Activated effector memory CD4-positive, alpha-beta T cell treated with anti-CD3 and anti-CD28 coated beads, Interleukin-2, amount 50 U/mL, for 16 hours (primary cell): ENCODE measurements at regions not wholly inside any gene's neighbourhood (a gene's known extent, or its start where the extent isn't known, plus 50 kb on each side); places are given as distances from the start of the nearest gene placed in this dataset.
"Not testable (repeated sequence)": the region's sequence is repeated elsewhere in the genome, so short reads cannot be mapped to it uniquely, and the experiment has no call there.

ENCODE experiments used
- DNase-seq: peaks from one replicate; pipeline ENCODE4 v3.0.0-alpha.2; 2020

GRCh38 chr11:128152796-128153696 is 434.3 kb downstream of the ETS1 start:
- no peak for DNase-seq

GRCh38 chr11:128151780-128152179 is 435.6 kb downstream of the ETS1 start:
- no peak for DNase-seq

GRCh38 chr11:128151338-128151737 is 436.0 kb downstream of the ETS1 start:
- no peak for DNase-seq

GRCh38 chr11:128148208-128148607 is 439.1 kb downstream of the ETS1 start:
- DNase-seq = no peak

- DNase-seq = no peak
Observed at GRCh38 chr11:128146926-128147605, 440.3 kb downstream of the ETS1 start.

- not testable (repeated sequence) for DNase-seq
Observed at GRCh38 chr11:128140293-128140692, 447.1 kb downstream of the ETS1 start.

- DNase-seq = no peak
Observed at GRCh38 chr11:128135451-128135850, 451.9 kb downstream of the ETS1 start.

GRCh38 chr11:128133501-128133900 is 453.9 kb downstream of the ETS1 start:
- no peak for DNase-seq

- DNase-seq = no peak
Observed at GRCh38 chr11:128130052-128130451, 457.3 kb downstream of the ETS1 start.

GRCh38 chr11:128125723-128126122 is 461.6 kb downstream of the ETS1 start:
- DNase-seq = no peak

- no peak for DNase-seq
Observed at GRCh38 chr11:128116885-128117284, 470.5 kb downstream of the ETS1 start.

GRCh38 chr11:128116447-128116846 is 470.9 kb downstream of the ETS1 start:
- DNase-seq = no peak

GRCh38 chr11:128105950-128106349 is 481.4 kb downstream of the ETS1 start:
- DNase-seq = no peak

- no peak for DNase-seq
Observed at GRCh38 chr11:128105511-128105910, 481.8 kb downstream of the ETS1 start.

- no peak for DNase-seq
Observed at GRCh38 chr11:128103278-128103873, 484.0 kb downstream of the ETS1 start.

- DNase-seq = no peak
Observed at GRCh38 chr11:128098781-128099180, 488.6 kb downstream of the ETS1 start.

- DNase-seq = no peak
Observed at GRCh38 chr11:128095466-128095981, 491.8 kb downstream of the ETS1 start.

- no peak for DNase-seq
Observed at GRCh38 chr11:128093689-128094088, 493.7 kb downstream of the ETS1 start.

GRCh38 chr11:128089962-128090361 is 497.4 kb downstream of the ETS1 start:
- no peak for DNase-seq

- no peak for DNase-seq
Observed at GRCh38 chr11:128086794-128087193, 500.6 kb downstream of the ETS1 start.

- no peak for DNase-seq
Observed at GRCh38 chr11:128085276-128085675, 502.1 kb downstream of the ETS1 start.

GRCh38 chr11:128082574-128082973 is 504.8 kb downstream of the ETS1 start:
- no peak for DNase-seq

- no peak for DNase-seq
Observed at GRCh38 chr11:128069665-128070064, 517.7 kb downstream of the ETS1 start.

GRCh38 chr11:128067780-128068179 is 519.6 kb downstream of the ETS1 start:
- DNase-seq = no peak
